Thoracic aorta (tissue), 2 donors: ENCODE measurements at regions not wholly inside any gene's neighbourhood (a gene's known extent, or its start where the extent isn't known, plus 50 kb on each side); places are given as distances from the start of the nearest gene placed in this dataset.

ENCODE experiments used
- ATAC-seq: fragments of 150-250 bp; one replicate; pipeline ENCODE4 v1.8.0; 2017; ENCODE audit warnings: low read depth; ENCODE audit not compliant: insufficient number of reproducible peaks, low FRiP score
- DNase-seq: peaks from one replicate; pipeline ENCODE4 v3.0.0-alpha.2; 2020; ENCODE audit warnings: low spot score
- H3K27ac ChIP-seq, 2 donors: fragments of 200-600 bp; sonication (generic); 1 replicate in 1 of 2; 2 replicates in 1 of 2; pipeline ENCODE4 v1.5.1; 2016; ENCODE audit warnings: mild to moderate bottlenecking in 2 of 2, moderate library complexity in 2 of 2
- H3K27me3 ChIP-seq: fragments of 200-600 bp; sonication (generic); replicated peaks from 2 replicates; pipeline ENCODE4 v1.6.0; 2016; ENCODE audit warnings: mild to moderate bottlenecking; ENCODE audit not compliant: insufficient read depth
- H3K36me3 ChIP-seq: fragments of 200-600 bp; sonication (generic); one replicate; pipeline ENCODE4 v1.5.1; 2016
- H3K4me1 ChIP-seq, 2 donors: fragments of 200-600 bp; sonication (generic); 1 replicate in 1 of 2; 2 replicates in 1 of 2; pipeline versions ENCODE4 v1.5.1 to v1.6.0; 2016; ENCODE audit warnings: low read depth in 2 of 2, mild to moderate bottlenecking in 1 of 2; ENCODE audit not compliant: control insufficient read depth in 1 of 2
- H3K4me3 ChIP-seq: fragments of 200-600 bp; sonication (generic); 2 replicates; pipeline ENCODE4 v1.5.1; 2016; ENCODE audit warnings: mild to moderate bottlenecking
- H3K9me3 ChIP-seq: fragments of 200-600 bp; sonication (generic); 2 replicates; pipeline ENCODE4 v1.5.1; 2016
- CTCF ChIP-seq: fragments of 200-600 bp; sonication (generic); IDR thresholded peaks from one replicate; pipeline ENCODE4 v1.5.1; 2019; ENCODE audit warnings: antibody characterized with exemption

DNA sequence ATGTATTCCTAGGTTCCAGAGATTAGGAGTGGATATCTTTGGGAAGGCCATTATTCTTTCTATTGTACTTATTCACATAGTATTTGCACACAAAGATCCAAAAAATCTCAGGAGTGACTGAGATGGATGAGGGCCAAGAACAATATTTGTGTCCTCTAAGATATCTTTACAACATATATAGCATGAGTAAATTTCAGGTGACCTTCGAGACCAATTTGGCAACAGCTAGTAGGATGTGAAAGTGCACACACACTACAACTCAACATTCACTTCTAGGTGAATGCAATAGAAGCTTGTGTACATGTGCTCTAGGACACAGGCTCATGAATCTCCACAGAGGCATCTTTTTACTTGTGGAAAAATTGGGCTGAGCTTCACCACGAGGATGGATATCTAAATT lies 224.0 kb downstream of the C1orf94 start:
- ATAC-seq (no peak), DNase-seq (no peak)
- no peak for TF ChIP-seq CTCF
- no peaks in the 10 kb centered on the region for H3K9me3 ChIP-seq
- H3K36me3 ChIP-seq, result no peaks in the 10 kb centered on the region
- no peak overlapping the region for H3K4me3 ChIP-seq
- H3K4me1 ChIP-seq, result no peaks in the 10 kb centered on the region
- no peak overlapping the region for H3K27ac ChIP-seq
- no peaks in the 10 kb centered on the region for H3K27me3 ChIP-seq

DNA sequence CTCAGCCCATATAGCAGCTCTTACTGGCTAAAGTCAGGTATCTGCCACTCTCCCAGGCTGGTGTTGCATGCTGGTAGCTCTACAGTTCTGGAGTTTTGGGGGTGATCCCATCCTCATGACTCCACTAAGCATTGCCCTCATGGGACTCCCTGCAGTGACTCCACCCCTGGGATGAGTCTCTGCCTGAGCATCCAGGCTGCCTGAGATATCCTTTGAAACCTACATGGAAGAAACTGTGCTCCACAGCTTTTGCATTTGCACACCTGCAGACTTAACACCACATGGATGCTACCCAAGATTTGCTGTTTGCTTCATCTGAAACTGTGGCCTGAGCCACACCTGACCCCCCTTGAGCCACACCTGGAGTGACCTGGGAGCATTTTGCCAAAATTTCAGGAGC lies 226.4 kb downstream of the C1orf94 start:
- H3K36me3 ChIP-seq, result no peaks in the 10 kb centered on the region
- ATAC-seq, result no peak
- no peak for TF ChIP-seq CTCF

DNA sequence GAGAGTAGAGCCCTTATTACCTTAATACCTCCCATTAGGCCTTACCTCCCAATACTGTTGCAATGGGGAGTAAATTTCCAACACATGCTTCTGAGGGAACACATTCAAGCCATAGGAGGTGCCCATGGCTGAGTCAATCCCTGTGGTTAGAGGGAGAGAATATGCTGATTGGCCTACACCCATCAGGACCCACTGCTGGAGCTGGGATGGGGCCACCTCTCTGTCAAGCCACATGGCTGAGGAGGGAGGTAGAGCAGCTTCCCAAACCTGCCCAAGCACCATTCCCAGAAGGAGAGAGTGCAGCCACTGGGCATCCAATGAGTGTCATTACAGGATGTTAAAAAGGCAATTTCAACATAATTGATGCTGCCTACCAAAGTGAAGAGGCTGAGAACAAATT lies 228.1 kb downstream of the C1orf94 start:
- Histone ChIP-seq H3K36me3 (no peaks in the 10 kb centered on the region), H3K27ac (no peak overlapping the region), H3K9me3 (no peaks in the 10 kb centered on the region), H3K27me3 (no peaks in the 10 kb centered on the region), H3K4me3 (no peak overlapping the region), H3K4me1 (peaks cover 3 to 16% of the 10 kb centered on the region in 2 donors)
- ATAC-seq (no peak), DNase-seq (no peak)
- TF ChIP-seq CTCF, result no peak

More for the DNA sequence above, 226.4 kb downstream of the C1orf94 start:
- Histone ChIP-seq H3K27me3 (no peaks in the 10 kb centered on the region), H3K4me3 (no peak overlapping the region), H3K27ac (no peak overlapping the region), H3K9me3 (no peaks in the 10 kb centered on the region), H3K4me1 (peaks cover 3 to 16% of the 10 kb centered on the region in 2 donors)
- no peak for DNase-seq

GRCh38 chr1:34405266-34405959 lies 228.7 kb downstream of the C1orf94 start:
- Histone ChIP-seq H3K4me1 (peaks cover 3 to 16% of the 10 kb centered on the region in 2 donors), H3K27ac (no peak overlapping the region), H3K27me3 (no peaks in the 10 kb centered on the region), H3K4me3 (no peak overlapping the region), H3K36me3 (no peaks in the 10 kb centered on the region), H3K9me3 (no peaks in the 10 kb centered on the region)
- ATAC-seq (no peak), DNase-seq (no peak)
- no peak for TF ChIP-seq CTCF

DNA sequence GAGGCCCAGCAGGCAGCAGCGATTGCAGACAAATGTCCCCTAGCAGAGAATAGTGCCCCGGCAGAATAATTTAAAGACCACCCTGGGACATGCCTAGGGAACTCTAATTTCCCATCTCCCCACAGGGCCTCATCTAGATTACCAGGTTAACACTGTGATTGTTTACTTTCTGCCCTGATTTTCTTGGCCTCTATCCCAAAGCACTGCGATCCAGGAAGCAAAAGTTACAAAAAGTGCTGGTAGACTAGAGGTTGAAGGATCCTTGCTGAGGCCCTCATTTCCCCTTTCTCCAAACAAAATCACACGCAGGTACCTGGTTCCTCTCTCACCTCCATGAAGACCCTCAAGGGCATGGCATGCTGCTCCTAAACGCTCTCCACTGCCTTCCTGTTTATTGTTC lies 229.7 kb downstream of the C1orf94 start:
- Histone ChIP-seq H3K4me1 (peaks cover 3 to 16% of the 10 kb centered on the region in 2 donors), H3K4me3 (no peak overlapping the region), H3K9me3 (no peaks in the 10 kb centered on the region), H3K27ac (no peak overlapping the region), H3K27me3 (no peaks in the 10 kb centered on the region), H3K36me3 (no peaks in the 10 kb centered on the region)
- TF ChIP-seq CTCF, result no peak
- no peak for ATAC-seq
- DNase-seq, result no peak
